GM10266 (cell line): ENCODE measurements at regions not wholly inside any gene's neighbourhood (a gene's known extent, or its start where the extent isn't known, plus 50 kb on each side); places are given as distances from the start of the nearest gene placed in this dataset.

Source experiments
- DNase-seq: peaks from one replicate; pipeline ENCODE4 v3.0.0; 2012; ENCODE audit errors: extremely low spot score
- TF ChIP-seq, protein P1 (sequence below): IDR thresholded peaks from 2 replicates; pipeline ENCODE4 v1.5.1; 2012; ENCODE audit warnings: mild to moderate bottlenecking, low read depth; ENCODE audit not compliant: control insufficient read depth, insufficient read depth; ENCODE audit errors: missing control alignments

DNA sequence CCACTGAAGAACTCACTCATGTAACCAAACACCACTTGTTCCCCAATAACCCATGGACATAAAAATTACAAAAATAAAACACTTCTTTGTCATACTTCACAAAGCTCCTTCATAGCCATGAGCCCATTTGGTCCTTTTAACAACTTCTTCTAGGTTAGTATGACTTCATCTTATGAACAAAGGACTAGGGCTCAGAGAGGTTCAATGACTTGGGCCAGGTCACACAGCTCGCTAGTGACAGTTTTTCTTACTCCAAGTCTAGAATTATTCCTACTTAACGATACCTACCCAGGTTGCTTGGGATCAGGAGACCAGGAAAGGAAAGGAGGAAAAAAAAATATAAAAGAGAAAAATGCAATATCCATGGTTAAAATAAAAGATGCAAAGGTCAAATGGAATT, 353.4 kb downstream of the SOX9 start:
- no peak for DNase-seq
- TF ChIP-seq, protein P1, sequence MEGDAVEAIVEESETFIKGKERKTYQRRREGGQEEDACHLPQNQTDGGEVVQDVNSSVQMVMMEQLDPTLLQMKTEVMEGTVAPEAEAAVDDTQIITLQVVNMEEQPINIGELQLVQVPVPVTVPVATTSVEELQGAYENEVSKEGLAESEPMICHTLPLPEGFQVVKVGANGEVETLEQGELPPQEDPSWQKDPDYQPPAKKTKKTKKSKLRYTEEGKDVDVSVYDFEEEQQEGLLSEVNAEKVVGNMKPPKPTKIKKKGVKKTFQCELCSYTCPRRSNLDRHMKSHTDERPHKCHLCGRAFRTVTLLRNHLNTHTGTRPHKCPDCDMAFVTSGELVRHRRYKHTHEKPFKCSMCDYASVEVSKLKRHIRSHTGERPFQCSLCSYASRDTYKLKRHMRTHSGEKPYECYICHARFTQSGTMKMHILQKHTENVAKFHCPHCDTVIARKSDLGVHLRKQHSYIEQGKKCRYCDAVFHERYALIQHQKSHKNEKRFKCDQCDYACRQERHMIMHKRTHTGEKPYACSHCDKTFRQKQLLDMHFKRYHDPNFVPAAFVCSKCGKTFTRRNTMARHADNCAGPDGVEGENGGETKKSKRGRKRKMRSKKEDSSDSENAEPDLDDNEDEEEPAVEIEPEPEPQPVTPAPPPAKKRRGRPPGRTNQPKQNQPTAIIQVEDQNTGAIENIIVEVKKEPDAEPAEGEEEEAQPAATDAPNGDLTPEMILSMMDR = no peak

DNA sequence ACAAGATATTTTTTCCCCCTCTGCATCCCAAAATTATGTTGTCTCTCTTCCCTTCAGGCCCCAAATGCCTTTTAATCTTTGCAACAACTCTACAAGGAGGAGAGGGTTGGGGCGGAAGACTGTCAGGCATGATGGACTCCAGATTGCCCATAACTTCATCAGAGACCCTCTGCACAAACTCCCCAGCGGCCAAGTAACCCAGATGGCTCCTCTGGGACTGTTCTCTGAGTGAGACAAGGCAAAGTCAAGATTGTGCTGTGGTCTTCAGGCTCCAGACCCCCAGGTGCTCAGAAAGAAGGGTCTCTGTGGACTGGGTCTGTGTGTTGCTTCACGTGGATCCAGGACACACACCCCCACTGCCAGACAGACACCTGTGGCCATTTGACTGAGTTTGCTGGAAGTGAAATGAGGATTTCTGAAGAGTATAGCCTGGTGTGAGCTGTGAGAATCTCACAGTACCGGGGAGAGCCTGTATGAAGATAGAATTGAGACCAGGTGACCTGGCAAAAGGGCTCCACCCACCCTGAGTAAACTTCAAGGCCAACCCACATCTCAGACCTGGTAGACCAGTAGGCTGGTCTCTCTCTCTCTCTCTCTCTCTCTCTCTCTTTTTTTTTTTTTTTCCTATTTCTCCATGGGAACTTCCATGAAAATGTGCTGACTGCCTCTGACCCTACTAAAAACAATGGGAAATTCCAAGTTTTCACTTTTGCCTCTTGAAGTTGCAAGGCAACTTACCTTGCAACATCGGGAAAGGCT, 354.1 kb downstream of the SOX9 start:
- DNase-seq = no peak
- TF ChIP-seq, protein P1 = no peak

DNA sequence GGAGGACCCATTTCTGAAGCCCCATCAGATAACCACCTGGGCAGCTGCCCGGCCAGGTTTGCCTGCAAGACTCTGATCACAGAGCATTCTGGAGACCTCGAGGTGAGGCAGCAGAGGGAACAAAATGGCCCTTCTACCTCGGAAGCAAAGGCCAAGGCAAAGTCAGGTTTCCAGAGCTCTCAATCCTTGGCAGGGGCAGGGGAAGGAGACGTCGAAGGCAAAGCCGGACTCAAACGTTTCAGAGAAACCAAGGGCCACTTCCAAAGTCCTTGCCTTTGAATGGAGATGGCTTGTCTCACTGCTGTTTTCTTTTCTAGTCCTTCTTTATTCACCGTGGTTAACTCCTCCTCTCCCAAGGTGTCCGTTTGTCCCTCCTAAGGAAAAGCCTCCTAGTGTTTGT, 355.3 kb downstream of the SOX9 start:
- TF ChIP-seq, protein P1 = no peak
- DNase-seq = no peak

DNA sequence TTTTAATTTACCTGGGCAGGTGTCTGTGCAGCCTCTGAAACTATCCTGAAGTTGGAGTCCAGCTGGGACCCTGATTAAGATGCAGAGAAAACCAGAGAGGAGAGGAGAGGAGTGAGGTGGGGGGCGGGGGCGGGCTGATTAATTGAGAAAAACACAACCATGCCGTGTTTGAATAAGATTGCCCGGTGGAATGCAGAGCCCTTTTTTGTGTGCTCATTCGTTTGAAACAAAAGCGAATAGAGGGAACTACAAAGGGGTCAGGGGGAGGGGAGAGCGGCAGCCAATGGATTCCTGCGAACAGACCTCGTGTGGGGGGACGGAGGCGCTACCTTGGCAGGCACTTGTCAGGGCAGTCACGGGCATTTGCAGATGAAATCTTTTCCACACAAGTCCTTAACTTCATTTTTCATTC, 355.8 kb downstream of the SOX9 start:
- TF ChIP-seq, protein P1 = no peak
- no peak for DNase-seq

DNA sequence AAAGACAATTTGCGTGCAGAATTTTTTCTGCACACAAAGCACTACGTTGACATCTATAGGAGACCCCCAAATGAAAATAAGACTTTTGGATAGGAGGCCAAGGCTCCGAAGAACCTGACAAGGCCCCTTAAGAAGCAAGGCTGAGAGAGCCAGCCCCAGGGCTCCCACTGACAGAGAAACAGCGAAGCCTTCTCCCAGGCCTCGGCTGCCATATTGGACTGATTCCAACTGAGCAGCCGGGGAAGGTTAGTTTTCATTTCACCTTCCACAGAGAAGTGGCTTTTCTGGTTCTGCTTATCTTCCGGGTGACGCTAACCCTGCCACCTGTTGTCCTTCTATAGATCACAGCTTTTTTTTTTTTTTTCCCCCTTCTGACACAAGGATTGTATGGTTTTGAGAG, 356.7 kb downstream of the SOX9 start:
- no peak for DNase-seq

GRCh38 chr17:72479113-72479512, 358.3 kb downstream of the SOX9 start:
- TF ChIP-seq, protein P1 = peak; percentile 11
- DNase-seq = no peak

More for the DNA sequence above, 356.7 kb downstream of the SOX9 start:
- TF ChIP-seq, protein P1 = no peak

DNA sequence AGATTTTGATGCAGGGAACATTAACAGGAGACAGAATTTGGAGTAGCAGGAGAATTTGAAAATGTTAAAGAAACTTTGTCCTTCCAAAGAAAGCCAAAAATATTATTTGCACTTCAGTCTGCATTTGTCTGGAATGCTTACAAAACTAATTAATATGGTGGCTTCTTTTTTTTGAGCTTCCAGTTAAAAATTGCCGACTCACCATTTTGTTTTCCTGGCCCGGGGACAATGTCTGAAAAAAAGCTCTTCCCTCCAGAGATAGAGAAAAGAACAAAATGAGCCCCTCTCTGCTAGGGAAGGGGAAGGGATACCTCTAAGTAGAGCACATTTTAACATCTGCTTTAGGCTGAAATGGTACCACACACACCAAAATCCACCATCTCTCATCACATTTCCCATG, 360.8 kb downstream of the SOX9 start:
- DNase-seq = no peak
- TF ChIP-seq, protein P1 = no peak
